Transverse colon (tissue), 3 donors: ENCODE measurements at regions not wholly inside any gene's neighbourhood (a gene's known extent, or its start where the extent isn't known, plus 50 kb on each side); places are given as distances from the start of the nearest gene placed in this dataset.

ENCODE experiments used
- EP300 ChIP-seq: sonication (generic); formaldehyde crosslinking; IDR thresholded peaks from one replicate; pipeline ENCODE4 v1.6.1; 2017; ENCODE audit warnings: antibody characterized with exemption, low read depth
- TF ChIP-seq, protein P1 (sequence below), 5 experiments: fragments of 200-600 bp in 3 of 5; fragments of 450-650 bp in 2 of 5; sonication (generic) in 3 of 5; IDR thresholded peaks; 1 replicate in 2 of 5; 2 replicates in 3 of 5; pipeline ENCODE4 v1.5.1; 2016 to 2017; ENCODE audit warnings: antibody characterized with exemption in 5 of 5, inconsistent platforms in 3 of 5, mild to moderate bottlenecking in 2 of 5, moderate library complexity in 1 of 5

DNA sequence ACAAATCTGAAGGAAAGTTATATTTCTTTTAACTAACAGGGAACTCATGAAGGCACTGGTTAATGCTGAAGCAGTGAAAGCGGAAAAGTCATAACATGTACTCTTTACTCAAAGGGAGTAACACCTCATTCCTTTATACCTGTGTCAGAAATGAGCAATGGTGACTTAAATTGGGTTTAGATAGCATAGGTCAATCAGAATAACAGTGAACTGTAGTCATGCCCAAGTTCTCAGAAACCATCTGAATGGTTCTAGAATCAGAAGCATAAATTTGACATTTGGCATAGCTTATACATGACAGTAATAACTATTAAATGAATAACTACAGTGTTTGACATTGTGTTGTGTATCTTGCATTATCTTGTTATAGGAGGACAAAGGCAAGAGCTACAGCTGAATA, 382.0 kb downstream of the NUF2 start:
- no peak for TF ChIP-seq EP300
- TF ChIP-seq, protein P1, sequence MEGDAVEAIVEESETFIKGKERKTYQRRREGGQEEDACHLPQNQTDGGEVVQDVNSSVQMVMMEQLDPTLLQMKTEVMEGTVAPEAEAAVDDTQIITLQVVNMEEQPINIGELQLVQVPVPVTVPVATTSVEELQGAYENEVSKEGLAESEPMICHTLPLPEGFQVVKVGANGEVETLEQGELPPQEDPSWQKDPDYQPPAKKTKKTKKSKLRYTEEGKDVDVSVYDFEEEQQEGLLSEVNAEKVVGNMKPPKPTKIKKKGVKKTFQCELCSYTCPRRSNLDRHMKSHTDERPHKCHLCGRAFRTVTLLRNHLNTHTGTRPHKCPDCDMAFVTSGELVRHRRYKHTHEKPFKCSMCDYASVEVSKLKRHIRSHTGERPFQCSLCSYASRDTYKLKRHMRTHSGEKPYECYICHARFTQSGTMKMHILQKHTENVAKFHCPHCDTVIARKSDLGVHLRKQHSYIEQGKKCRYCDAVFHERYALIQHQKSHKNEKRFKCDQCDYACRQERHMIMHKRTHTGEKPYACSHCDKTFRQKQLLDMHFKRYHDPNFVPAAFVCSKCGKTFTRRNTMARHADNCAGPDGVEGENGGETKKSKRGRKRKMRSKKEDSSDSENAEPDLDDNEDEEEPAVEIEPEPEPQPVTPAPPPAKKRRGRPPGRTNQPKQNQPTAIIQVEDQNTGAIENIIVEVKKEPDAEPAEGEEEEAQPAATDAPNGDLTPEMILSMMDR (IDR thresholded peaks at IDR 0.05), result no peak
